ENCODE measurements at regions not wholly inside any gene's neighbourhood (a gene's known extent, or its start where the extent isn't known, plus 50 kb on each side); places are given as distances from the start of the nearest gene placed in this dataset.

DNA sequence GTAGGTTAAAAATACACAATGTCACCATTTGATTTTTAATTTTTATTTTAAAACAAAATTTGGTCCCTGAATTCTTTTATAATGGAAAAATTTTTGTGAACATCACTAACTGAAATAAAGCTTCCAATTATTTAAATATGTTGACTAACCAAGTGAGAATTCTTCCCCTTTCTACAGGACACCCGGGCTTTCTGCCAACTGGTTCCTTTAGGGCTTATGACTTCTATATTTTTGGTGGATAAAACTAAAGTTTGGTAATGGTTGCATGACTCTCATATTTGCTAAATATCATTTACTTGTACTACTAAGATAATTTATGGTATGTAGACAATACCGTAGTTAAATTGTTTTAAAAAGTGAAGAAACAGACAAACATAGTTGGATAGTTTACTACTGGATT lies 291.0 kb upstream of the DOK6 start:
- no peak for DNase-seq

DNA sequence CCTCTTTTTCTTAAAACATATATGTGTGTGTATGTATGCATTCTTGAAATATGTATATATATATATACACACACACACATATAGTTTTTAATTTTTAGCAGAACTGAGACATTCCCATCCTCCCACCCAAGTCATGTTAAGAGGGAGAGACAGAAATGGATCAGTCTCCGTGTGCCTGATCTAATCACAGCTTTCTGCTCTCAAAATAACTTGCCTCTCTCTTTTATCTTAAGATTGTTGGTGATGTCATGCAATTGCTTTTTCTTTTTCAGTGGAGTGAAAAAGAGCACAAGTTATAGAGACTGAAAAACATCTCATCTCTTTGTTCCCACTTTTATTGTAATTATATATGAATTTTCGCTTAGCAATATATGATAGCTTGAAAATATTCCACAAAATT lies 279.9 kb upstream of the DOK6 start:
- DNase-seq = no peak

DNA sequence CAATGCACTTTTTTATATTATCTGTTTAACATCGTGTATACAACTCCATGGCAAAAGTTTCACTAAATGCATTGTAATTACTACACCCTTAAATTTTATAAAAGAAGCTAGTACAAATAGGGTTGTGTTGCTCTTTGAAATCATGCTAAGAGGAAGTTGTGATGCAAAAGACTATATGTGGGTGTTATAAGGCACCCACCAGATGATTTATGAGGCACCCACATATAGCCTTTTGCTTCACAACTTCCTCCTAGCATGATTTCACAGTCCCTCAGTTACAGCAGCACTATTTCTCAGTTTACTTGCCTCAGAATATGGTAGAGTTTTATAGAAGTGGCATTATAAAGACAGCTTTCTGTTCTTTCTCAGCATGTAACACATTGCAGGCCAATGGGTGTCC lies 277.3 kb upstream of the DOK6 start:
- DNase-seq = no peak

- DNase-seq = no peak
Measured at GRCh38 chr18:69127873-69128500, 272.7 kb upstream of the DOK6 start.

DNA sequence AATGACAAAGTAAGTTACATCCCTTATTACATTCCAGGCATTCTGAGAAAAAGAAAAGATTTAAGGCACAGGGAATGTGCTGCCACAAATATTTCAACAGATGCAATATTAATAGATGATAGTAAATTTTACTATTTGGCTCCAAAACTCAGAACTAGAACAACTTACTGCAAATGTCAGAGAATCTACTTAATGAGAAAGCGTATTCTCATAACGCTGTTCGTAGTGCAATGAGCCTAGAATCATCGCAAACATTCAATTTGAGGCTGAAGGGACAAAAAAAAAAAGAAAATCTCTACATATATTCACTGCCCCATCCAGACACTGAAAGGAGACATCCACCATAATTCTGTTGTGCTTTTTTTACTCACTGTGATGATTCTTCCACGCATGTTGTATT lies 272.1 kb upstream of the DOK6 start:
- DNase-seq = no peak

DNA sequence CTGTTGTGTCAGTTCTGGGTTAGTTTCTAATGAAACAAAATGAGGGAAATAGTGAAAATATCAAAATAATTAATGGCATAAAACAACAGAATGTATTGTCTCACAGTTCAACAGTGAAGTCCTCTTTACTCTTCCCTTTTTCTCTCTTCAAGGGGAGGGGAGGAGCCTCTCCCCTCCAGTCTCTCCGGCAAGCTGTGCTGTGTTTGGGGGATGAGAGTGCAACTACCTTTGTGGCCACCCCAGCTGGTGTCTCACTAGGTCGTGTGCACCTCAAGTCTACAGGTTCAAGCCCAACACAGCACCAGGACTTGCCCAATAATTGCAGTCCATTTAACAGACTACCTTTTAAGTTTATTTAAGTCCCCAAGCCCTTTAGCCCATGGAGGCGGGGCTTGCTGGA lies 271.7 kb upstream of the DOK6 start:
- DNase-seq = no peak

GRCh38 chr18:69138088-69138487 lies 262.6 kb upstream of the DOK6 start:
- DNase-seq = no peak

DNA sequence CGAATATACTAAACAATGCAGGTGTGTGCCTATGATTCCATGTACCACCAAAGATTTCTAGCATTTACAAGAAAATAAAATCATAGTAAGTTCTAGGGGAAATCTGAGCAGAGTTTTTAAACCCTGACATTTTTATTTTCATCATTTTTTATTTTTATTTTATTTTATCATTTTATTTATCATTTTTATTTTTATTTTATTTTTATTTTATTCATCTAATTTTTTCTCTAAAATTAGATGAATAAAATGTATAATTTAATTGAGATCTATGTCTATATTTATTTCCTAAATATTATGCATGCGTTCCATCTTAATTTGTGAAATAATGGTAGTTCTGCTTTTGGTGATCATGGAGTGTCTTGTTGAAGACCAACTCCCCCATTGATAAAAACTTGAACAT lies 257.6 kb upstream of the DOK6 start:
- DNase-seq = no peak

GRCh38 chr18:69152436-69152835 lies 248.3 kb upstream of the DOK6 start:
- no peak for DNase-seq

- DNase-seq = no peak
Measured at GRCh38 chr18:69157906-69158305, 242.8 kb upstream of the DOK6 start.

DNA sequence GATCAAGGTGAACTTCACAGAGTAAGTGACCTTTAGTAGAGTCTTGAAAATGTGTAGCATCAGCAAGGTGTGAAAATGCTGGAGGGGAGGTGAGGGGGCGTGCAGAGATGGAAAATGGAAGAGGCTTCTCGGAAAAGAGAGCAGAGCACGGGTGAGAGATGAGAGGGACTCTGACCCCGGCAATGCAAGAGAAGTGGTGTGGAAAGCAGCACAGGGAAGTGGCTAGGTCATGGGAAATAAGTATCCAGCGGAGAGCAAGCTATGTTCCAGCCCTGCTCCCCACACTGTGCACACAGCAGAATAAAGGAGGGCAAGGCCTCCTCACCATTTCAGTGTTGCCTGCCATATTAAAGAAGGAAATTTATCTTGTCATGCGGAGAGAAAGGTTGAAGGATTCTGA lies 241.7 kb upstream of the DOK6 start:
- DNase-seq = no peak

- no peak for DNase-seq
Measured at GRCh38 chr18:69161383-69162028, 239.2 kb upstream of the DOK6 start.

GRCh38 chr18:69162649-69163048 lies 238.0 kb upstream of the DOK6 start:
- DNase-seq = no peak

DNA sequence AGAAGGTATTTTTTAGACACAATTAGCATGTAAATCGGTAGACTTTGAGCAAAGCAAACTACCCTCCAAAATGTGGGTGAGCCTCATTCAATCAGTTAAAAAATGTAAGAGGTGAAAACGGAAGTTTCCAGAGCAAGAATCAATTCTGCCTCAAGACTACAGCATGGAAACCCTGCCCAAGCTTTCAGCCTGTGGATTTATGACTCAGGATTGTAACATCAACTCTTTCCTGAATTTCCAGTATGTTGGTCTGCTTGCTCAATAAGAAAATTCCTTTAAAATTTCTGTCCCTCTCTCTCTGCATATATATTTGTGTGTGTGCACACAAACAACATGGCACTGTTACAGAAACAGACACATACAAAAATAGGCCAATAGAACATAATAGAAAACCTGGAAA lies 228.6 kb upstream of the DOK6 start:
- no peak for DNase-seq

DNA sequence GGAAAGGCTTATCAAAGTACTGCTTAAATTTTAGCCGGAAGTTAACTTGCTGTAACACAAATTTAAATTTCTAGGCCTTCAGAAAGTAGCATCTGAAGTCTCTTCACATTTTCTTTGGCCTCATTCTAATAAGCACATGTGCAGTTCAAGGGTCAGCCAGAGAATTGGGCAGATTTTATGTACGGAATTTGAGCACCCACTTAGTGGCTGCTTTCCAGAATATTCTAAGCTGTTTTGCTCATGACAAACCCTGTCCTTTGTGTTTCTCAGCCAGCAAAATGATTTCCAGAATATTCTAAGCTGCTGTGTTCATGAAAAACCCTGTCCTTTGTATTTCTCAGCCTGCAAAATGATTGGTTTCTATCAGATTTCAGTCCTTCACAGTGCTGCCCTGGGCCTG lies 225.0 kb upstream of the DOK6 start:
- DNase-seq = no peak

DNA sequence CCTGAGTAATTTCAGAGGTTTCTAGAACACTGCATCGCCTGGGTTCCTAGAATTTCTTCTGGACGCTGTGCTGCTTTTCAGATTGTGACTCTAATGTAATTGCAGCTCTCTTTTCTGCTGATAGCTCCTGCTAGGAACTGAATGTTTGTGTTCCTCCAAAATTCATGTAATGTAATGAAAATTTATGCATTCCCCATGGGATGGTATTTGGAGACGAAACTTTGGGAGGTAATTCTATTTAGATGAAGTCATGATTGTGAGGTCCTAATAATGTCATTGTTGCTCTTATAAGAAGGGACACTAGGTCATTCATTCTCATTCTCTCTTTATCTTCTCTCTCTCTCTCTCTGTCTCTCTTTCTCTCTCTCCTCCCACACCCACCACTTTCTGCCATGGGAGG lies 223.9 kb upstream of the DOK6 start:
- DNase-seq = no peak

DNA sequence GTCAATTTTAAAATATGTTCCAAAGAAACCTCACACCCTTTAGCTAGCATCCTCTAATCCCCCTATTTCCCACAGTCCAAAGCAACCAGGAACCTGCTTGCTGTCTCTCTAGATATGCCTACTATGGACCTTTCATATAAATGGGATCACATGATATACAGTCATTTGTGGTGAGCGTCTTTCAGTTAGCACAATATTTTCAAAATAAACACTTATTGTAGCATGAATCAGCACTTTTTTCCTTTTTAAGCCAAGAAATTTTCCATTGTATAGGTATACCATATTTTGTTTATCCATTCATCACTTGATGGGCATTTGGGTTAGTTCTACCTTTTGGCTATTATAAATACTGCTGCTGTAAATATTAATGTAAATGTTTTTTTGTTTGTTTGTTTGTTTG lies 223.0 kb upstream of the DOK6 start:
- DNase-seq = no peak

- no peak for DNase-seq
Measured at GRCh38 chr18:69186162-69186561, 214.5 kb upstream of the DOK6 start.

GRCh38 chr18:69196336-69196735 lies 204.4 kb upstream of the DOK6 start:
- DNase-seq = no peak

GRCh38 chr18:69205925-69206324 lies 194.8 kb upstream of the DOK6 start:
- no peak for DNase-seq

DNA sequence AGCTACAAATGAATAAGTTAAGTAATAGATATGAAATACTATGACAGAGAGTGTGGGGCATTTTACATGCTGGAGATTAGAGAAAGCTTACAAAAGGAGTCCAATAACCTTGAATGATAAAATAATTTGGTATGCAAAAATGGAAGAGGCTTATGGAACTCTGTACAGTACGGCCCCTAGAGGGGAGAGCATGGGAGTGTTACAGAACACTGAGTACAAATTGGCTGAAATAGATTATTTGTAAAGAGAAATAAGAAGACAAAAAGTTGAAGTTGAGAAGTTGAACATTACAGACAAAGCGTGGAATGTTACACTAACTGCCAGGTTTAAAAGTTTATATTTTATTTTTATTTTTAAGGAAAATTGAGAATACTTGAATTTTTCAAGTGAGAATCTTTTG lies 192.1 kb upstream of the DOK6 start:
- no peak for DNase-seq

DNA sequence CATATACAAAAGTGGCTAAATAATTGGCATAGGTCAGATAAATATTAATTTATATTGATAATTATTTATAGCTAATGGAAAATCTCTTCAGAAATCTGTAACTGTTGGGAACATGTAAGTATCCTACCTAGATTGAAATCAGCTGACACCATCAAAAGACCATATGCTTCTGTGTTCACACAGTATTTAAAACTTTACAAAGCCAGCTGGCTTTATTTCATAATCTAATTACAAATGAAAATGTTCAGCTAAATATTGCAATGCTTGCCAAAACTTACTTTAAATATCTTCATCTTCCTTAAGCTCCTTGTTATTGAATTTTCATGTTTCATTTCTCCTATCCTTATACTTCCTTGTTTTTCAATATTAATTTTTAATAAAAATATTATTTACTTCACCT lies 190.9 kb upstream of the DOK6 start:
- no peak for DNase-seq

GRCh38 chr18:69213842-69214241 lies 186.8 kb upstream of the DOK6 start:
- no peak for DNase-seq

- no peak for DNase-seq
Measured at GRCh38 chr18:69215161-69215560, 185.5 kb upstream of the DOK6 start.

DNA sequence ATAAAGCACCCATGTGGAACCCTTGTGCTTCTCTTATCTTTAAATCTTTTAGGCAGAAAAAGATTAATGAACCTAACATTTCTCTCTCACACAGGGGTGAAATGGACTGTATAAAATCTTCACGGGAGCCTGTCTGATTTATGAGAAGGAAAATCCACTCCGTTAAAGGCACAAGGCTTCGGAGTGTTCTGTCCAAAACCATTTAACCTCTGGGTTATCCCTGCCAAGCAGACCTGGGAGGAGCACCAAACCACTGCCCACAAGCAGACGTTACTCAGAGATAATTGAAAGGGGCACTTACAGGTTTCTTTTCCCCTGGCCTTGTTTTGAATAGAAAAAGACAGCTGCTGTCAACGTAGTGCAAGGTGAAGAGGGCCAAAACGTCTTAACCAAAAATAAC lies 184.4 kb upstream of the DOK6 start:
- DNase-seq = peak; percentile 3

All from NCI-H1436 (cell line).